ENCODE measurements at regions not wholly inside any gene's neighbourhood (a gene's known extent, or its start where the extent isn't known, plus 50 kb on each side); places are given as distances from the start of the nearest gene placed in this dataset.

DNA sequence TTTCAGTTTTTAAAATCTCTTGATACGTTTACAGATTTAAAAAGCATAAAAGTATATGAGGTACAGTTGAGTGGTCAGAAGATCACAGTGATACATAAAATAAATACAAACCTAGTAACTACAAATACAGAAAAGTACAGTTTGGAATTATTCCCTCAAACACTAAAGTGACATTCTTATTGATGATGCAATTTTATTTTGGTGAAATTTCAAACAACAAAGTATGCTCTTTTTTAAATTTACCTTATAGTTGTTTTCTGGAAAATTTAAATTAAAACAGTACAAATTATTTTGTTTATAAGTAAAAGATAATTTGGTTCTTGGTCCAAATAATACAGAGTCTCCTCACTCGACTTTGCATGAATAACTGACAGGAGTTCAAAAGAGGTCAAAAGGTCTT is 1305.1 kb upstream of the GJE1 start:
- intact Hi-C loops (cut with DNase I) = no loop called here
- 21 to 22% methylated on average over 2 of the region's 2 CpGs for WGBS, 2 donors
- no peak overlapping the region for H3K27ac ChIP-seq
- no peaks in the 10 kb centered on the region for H3K27me3 ChIP-seq
- TF ChIP-seq, protein P1, sequence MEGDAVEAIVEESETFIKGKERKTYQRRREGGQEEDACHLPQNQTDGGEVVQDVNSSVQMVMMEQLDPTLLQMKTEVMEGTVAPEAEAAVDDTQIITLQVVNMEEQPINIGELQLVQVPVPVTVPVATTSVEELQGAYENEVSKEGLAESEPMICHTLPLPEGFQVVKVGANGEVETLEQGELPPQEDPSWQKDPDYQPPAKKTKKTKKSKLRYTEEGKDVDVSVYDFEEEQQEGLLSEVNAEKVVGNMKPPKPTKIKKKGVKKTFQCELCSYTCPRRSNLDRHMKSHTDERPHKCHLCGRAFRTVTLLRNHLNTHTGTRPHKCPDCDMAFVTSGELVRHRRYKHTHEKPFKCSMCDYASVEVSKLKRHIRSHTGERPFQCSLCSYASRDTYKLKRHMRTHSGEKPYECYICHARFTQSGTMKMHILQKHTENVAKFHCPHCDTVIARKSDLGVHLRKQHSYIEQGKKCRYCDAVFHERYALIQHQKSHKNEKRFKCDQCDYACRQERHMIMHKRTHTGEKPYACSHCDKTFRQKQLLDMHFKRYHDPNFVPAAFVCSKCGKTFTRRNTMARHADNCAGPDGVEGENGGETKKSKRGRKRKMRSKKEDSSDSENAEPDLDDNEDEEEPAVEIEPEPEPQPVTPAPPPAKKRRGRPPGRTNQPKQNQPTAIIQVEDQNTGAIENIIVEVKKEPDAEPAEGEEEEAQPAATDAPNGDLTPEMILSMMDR (IDR thresholded peaks at IDR 0.05) = no peak
- TF ChIP-seq POLR2A (IDR thresholded peaks at IDR 0.05) = no peak
- H3K36me3 ChIP-seq = no peaks in the 10 kb centered on the region
- no peaks in the 10 kb centered on the region for H3K9me3 ChIP-seq
- no peak for DNase-seq
- no peak overlapping the region for H3K4me3 ChIP-seq
- no peaks in the 10 kb centered on the region for H3K4me1 ChIP-seq

DNA sequence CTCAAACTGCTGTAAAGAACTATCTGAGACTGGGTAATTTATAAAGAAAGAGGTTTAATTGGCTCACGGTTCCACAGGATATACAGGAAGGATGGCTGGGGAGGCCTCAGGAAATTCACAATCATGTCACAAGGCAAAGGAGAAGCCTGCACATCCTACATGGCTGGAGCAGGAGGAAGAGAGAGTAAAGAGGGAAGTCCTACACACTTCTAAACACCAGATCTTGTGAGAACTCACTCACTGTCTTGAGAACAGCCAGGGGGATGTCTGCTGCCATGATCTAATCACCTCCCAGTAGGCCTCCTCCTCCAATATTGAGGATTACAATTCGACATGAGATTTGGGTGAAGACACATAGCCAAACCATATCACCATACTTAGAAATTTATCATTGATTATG is 1307.0 kb upstream of the GJE1 start:
- no peak overlapping the region for H3K27ac ChIP-seq
- TF ChIP-seq POLR2A (IDR thresholded peaks at IDR 0.05) = no peak
- TF ChIP-seq, protein P1 (IDR thresholded peaks at IDR 0.05) = no peak
- DNase-seq = no peak
- no peaks in the 10 kb centered on the region for H3K27me3 ChIP-seq
- intact Hi-C loops (cut with DNase I) = no loop called here
- no peaks in the 10 kb centered on the region for H3K36me3 ChIP-seq
- H3K9me3 ChIP-seq = no peaks in the 10 kb centered on the region
- WGBS, 2 donors = 55 to 80% methylated on average over 2 of the region's 2 CpGs
- no peaks in the 10 kb centered on the region for H3K4me1 ChIP-seq
- no peak overlapping the region for H3K4me3 ChIP-seq

DNA sequence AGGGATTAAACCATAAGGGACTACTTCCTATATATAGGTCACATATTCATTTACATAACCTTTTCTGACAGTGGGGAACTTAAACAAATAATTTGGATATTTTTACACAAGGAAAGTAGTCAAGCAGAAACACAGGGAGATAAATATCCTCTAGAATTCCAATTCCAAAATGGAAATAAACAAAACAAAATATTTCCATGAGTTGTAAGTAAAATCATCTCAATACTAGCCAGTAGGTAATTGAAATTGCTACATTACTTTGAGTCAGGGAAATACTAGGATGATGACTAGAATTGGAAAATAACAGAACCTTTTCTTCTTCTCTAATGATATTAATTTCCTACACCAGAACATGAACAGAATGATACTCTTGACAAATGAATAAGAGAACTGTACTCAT is 1308.1 kb upstream of the GJE1 start:
- Histone ChIP-seq H3K36me3 (no peaks in the 10 kb centered on the region), H3K4me3 (no peak overlapping the region), H3K9me3 (no peaks in the 10 kb centered on the region), H3K4me1 (no peaks in the 10 kb centered on the region), H3K27ac (no peak overlapping the region), H3K27me3 (no peaks in the 10 kb centered on the region)
- no peak for DNase-seq
- intact Hi-C loops (cut with DNase I) = no loop called here
- no peak for TF ChIP-seq POLR2A (IDR thresholded peaks at IDR 0.05)
- TF ChIP-seq, protein P1 (IDR thresholded peaks at IDR 0.05) = no peak

DNA sequence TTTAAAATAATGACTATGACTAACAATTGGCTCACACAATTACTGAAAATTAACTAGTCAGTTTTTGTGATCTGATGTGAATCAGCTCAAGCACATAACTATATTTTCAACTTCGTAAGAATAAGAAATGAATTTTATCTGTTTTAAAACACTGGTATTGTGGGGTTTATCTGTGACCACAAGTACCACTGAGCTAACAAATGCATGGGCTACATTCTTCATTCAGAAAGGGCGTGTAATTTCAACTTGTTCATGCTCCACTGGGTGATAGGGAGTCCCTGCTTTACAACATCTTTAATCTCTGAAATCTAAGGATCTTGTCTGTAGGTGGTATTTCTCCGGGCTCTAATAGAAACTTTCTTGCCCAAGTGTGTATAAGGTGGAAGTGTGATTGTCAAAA is 1311.5 kb upstream of the GJE1 start:
- Histone ChIP-seq H3K27ac (no peak overlapping the region), H3K36me3 (no peaks in the 10 kb centered on the region), H3K4me1 (no peaks in the 10 kb centered on the region), H3K27me3 (no peaks in the 10 kb centered on the region), H3K4me3 (no peak overlapping the region), H3K9me3 (no peaks in the 10 kb centered on the region)
- DNase-seq = no peak
- 67 to 75% methylated on average over 3 of the region's 3 CpGs for WGBS, 2 donors
- intact Hi-C loops (cut with DNase I) = no loop called here
- no peak for TF ChIP-seq POLR2A (IDR thresholded peaks at IDR 0.05)
- TF ChIP-seq, protein P1 (IDR thresholded peaks at IDR 0.05) = no peak

DNA sequence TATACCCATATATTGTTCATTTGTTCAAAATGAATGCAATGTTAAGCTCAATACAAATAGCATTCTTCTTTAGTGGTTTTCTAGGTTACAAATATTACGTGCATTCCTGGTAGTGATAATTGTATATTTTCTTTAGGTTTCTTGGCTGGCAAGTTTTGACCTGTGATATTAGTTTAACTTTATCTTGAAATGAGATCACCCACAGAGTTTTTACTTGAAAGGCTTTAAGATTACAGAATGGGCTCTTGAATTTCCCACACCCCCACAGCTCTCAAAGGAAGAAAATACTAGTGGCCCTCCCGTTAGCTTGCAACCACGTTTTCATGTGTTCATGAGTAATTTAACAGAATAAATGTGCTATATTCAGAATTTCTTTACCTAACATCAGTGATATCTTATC is 1315.5 kb upstream of the GJE1 start:
- intact Hi-C loops (cut with DNase I) = no loop called here
- H3K9me3 ChIP-seq = no peaks in the 10 kb centered on the region
- no peak for DNase-seq
- TF ChIP-seq POLR2A (IDR thresholded peaks at IDR 0.05) = no peak
- TF ChIP-seq, protein P1 (IDR thresholded peaks at IDR 0.05) = no peak
- H3K27me3 ChIP-seq = no peaks in the 10 kb centered on the region
- no peak overlapping the region for H3K4me3 ChIP-seq
- 50 to 55% methylated on average over 3 of the region's 3 CpGs for WGBS, 2 donors
- H3K27ac ChIP-seq = no peak overlapping the region
- H3K4me1 ChIP-seq = no peaks in the 10 kb centered on the region
- no peaks in the 10 kb centered on the region for H3K36me3 ChIP-seq
